Breast epithelium (tissue), 4 donors: ENCODE measurements at regions not wholly inside any gene's neighbourhood (a gene's known extent, or its start where the extent isn't known, plus 50 kb on each side); places are given as distances from the start of the nearest gene placed in this dataset.

ENCODE experiments used
- DNase-seq, 2 donors: peaks; one replicate each; pipeline ENCODE4 v3.0.0-alpha.2; 2019; ENCODE audit warnings: low spot score in 2 of 2
- H3K27ac ChIP-seq, 2 donors: fragments of 200-600 bp; sonication (generic) in 1 of 2; one replicate each; pipeline ENCODE4 v1.5.1; 2016 to 2019; ENCODE audit warnings: mild to moderate bottlenecking in 1 of 2
- H3K27me3 ChIP-seq, 2 donors: fragments of 200-600 bp; sonication (generic) in 1 of 2; one replicate each; pipeline versions ENCODE4 v1.5.1 to v1.6.0; 2017 to 2019; ENCODE audit warnings: control low read depth in 1 of 2, mild to moderate bottlenecking in 1 of 2
- H3K36me3 ChIP-seq: fragments of 200-600 bp; one replicate; pipeline ENCODE4 v1.5.1; 2019
- H3K4me1 ChIP-seq, 2 donors: fragments of 200-600 bp; sonication (generic); one replicate each; pipeline ENCODE4 v1.5.1; 2016 to 2019; ENCODE audit warnings: control low read depth in 1 of 2
- H3K4me3 ChIP-seq, 3 donors: fragments of 200-600 bp; sonication (generic); 1 replicate in 2 of 3; 2 replicates in 1 of 3; pipeline ENCODE4 v1.5.1; 2016 to 2019; ENCODE audit warnings: mild to moderate bottlenecking in 3 of 3, moderate library complexity in 2 of 3
- H3K9me3 ChIP-seq, 2 donors: fragments of 200-600 bp; sonication (generic) in 1 of 2; one replicate each; pipeline ENCODE4 v1.5.1; 2016 to 2019; ENCODE audit warnings: control low read depth in 1 of 2
- CTCF ChIP-seq, 3 donors: fragments of 450-650 bp; IDR thresholded peaks; one replicate each; pipeline ENCODE4 v1.5.1; 2016 to 2017; ENCODE audit warnings: antibody characterized with exemption in 3 of 3, mild to moderate bottlenecking in 3 of 3, moderate library complexity in 3 of 3
- POLR2A ChIP-seq: fragments of 450-650 bp; IDR thresholded peaks from one replicate; pipeline ENCODE4 v1.6.1; 2016; ENCODE audit warnings: antibody characterized with exemption, mild to moderate bottlenecking, moderate library complexity
- POLR2AphosphoS5 ChIP-seq, 3 donors: sonication (generic); formaldehyde crosslinking; IDR thresholded peaks; one replicate each; pipeline ENCODE4 v1.6.1; 2017; ENCODE audit warnings: antibody characterized with exemption in 3 of 3
- intact Hi-C: fragments of 100-400 bp; cut with DNase I; formaldehyde crosslinking; loops from one replicate; pipeline ENCODE4 v1.15.1; 2023; ENCODE audit warnings: low total_unique reads

- DNase-seq, result peak in 1 of 2 donors; percentile 27
- intact Hi-C loops, result no loop called here
- Histone ChIP-seq H3K27me3 (no peaks in the 10 kb centered on the region), H3K9me3 (no peaks in the 10 kb centered on the region), H3K4me3 (no peak overlapping the region), H3K27ac (peak overlapping the region; percentile 6 to 27), H3K36me3 (no peaks in the 10 kb centered on the region), H3K4me1 (no peaks in the 10 kb centered on the region)
- TF ChIP-seq CTCF (IDR thresholded peaks at IDR 0.05), result no peak
- TF ChIP-seq POLR2A, result no peak
- no peak for TF ChIP-seq POLR2AphosphoS5 (IDR thresholded peaks at IDR 0.05)
Measured at GRCh38 chr1:186559601-186560116, 98.7 kb upstream of the PDC start.

- Histone ChIP-seq H3K27ac (no peak overlapping the region), H3K4me1 (no peaks in the 10 kb centered on the region), H3K9me3 (peaks cover 0 to 9% of the 10 kb centered on the region in 2 donors), H3K36me3 (no peaks in the 10 kb centered on the region), H3K27me3 (no peaks in the 10 kb centered on the region), H3K4me3 (no peak overlapping the region)
- TF ChIP-seq POLR2A (no peak), POLR2AphosphoS5 (IDR thresholded peaks at IDR 0.05) (no peak), CTCF (IDR thresholded peaks at IDR 0.05) (no peak)
- intact Hi-C loops, result no loop called here
- no peak for DNase-seq
Measured at GRCh38 chr1:186557147-186557777, 96.3 kb upstream of the PDC start.

GRCh38 chr1:186550832-186551231 is 89.9 kb upstream of the PDC start:
- DNase-seq, result no peak
- no peaks in the 10 kb centered on the region for H3K36me3 ChIP-seq
- H3K9me3 ChIP-seq, result peaks cover 0 to 38% of the 10 kb centered on the region in 2 donors
- H3K27me3 ChIP-seq, result no peaks in the 10 kb centered on the region
- TF ChIP-seq CTCF (IDR thresholded peaks at IDR 0.05) (no peak), POLR2A (no peak), POLR2AphosphoS5 (IDR thresholded peaks at IDR 0.05) (no peak)
- intact Hi-C loops, result no loop called here
- no peak overlapping the region for H3K27ac ChIP-seq
- no peak overlapping the region for H3K4me3 ChIP-seq
- H3K4me1 ChIP-seq, result no peaks in the 10 kb centered on the region

- TF ChIP-seq CTCF (IDR thresholded peaks at IDR 0.05) (no peak), POLR2A (no peak), POLR2AphosphoS5 (IDR thresholded peaks at IDR 0.05) (no peak)
- intact Hi-C loops, result no loop called here
- Histone ChIP-seq H3K27me3 (no peaks in the 10 kb centered on the region), H3K27ac (no peak overlapping the region), H3K4me3 (no peak overlapping the region), H3K36me3 (no peaks in the 10 kb centered on the region), H3K9me3 (peaks cover 13 to 15% of the 10 kb centered on the region in 2 donors), H3K4me1 (no peaks in the 10 kb centered on the region)
- DNase-seq, result no peak
Measured at GRCh38 chr1:186541003-186541402, 80.1 kb upstream of the PDC start.

GRCh38 chr1:186540521-186540920 is 79.6 kb upstream of the PDC start:
- no peak overlapping the region for H3K27ac ChIP-seq
- TF ChIP-seq POLR2A, result no peak
- no peak for TF ChIP-seq CTCF (IDR thresholded peaks at IDR 0.05)
- TF ChIP-seq POLR2AphosphoS5 (IDR thresholded peaks at IDR 0.05), result no peak
- no peak overlapping the region for H3K4me3 ChIP-seq
- no peaks in the 10 kb centered on the region for H3K4me1 ChIP-seq
- no peak for DNase-seq
- H3K27me3 ChIP-seq, result no peaks in the 10 kb centered on the region
- intact Hi-C loops, result no loop called here
- peaks cover 13 to 15% of the 10 kb centered on the region in 2 donors for H3K9me3 ChIP-seq
- H3K36me3 ChIP-seq, result no peaks in the 10 kb centered on the region
